Adrenal gland (tissue), 9 donors: ENCODE measurements at regions not wholly inside any gene's neighbourhood (a gene's known extent, or its start where the extent isn't known, plus 50 kb on each side); places are given as distances from the start of the nearest gene placed in this dataset.

Experiments
- DNase-seq, 7 donors: peaks; one replicate each; pipeline ENCODE4 v3.0.0-alpha.2; 2019 to 2020
- H3K27ac ChIP-seq, 5 donors: fragments of 200-600 bp; sonication (generic) in 4 of 5; 1 replicate in 3 of 5; 2 replicates in 2 of 5; pipeline versions ENCODE4 v1.5.1 to v1.8.0; 2016 to 2020; ENCODE audit warnings: mild to moderate bottlenecking in 1 of 5
- H3K27me3 ChIP-seq: fragments of 200-600 bp; 2 replicates; pipeline ENCODE4 v1.8.0; 2021
- H3K36me3 ChIP-seq, 2 donors: fragments of 200-600 bp; replicated peaks in 1 of 2; 1 replicate in 1 of 2; 2 replicates in 1 of 2; pipeline versions ENCODE4 v1.5.1 to v1.8.0; 2018 to 2022
- H3K4me1 ChIP-seq, 2 donors: fragments of 200-600 bp; replicated peaks in 1 of 2; 1 replicate in 1 of 2; 2 replicates in 1 of 2; pipeline versions ENCODE4 v1.5.1 to v1.8.0; 2018 to 2021
- H3K4me3 ChIP-seq, 4 donors: fragments of 200-600 bp; sonication (generic) in 3 of 4; one replicate each; pipeline ENCODE4 v1.5.1; 2016 to 2018
- H3K9me3 ChIP-seq, 3 donors: fragments of 200-600 bp; sonication (generic) in 1 of 3; replicated peaks in 1 of 3; 1 replicate in 2 of 3; 2 replicates in 1 of 3; pipeline versions ENCODE4 v1.5.1 to v1.8.0; 2016 to 2021
- CTCF ChIP-seq, 6 experiments: fragments of 450-650 bp in 4 of 6; fragments of 200-600 bp in 2 of 6; sonication (generic) in 1 of 6; IDR thresholded peaks; 1 replicate in 5 of 6; 2 replicates in 1 of 6; pipeline versions ENCODE4 v1.5.1 to v1.8.0; 2016 to 2021; ENCODE audit warnings: antibody characterized with exemption in 6 of 6, mild to moderate bottlenecking in 2 of 6, moderate library complexity in 1 of 6
- POLR2A ChIP-seq, 2 donors: fragments of 450-650 bp; IDR thresholded peaks; one replicate each; pipeline ENCODE4 v1.6.1; 2017; ENCODE audit warnings: antibody characterized with exemption in 2 of 2, mild to moderate bottlenecking in 2 of 2, moderate library complexity in 1 of 2
- WGBS, 4 donors: extraction: QIAGEN DNeasy Blood & Tissue Kit in 2 of 4; methylation state at CpG; one replicate each; pipeline versions ENCODE4 v1.1.5 to v1.1.7; 2013 to 2017; 5-methylcytosine and 5-hydroxymethylcytosine counted together
- intact Hi-C, 2 donors: fragments of 100-400 bp; cut with DNase I; formaldehyde crosslinking; loops; one replicate each; pipeline versions ENCODE4 v1.14.1 to v1.15.0; 2022 to 2023
- donor health status: healthy with polysubstance abuse.
- donor health status: Bipolar disorder and iron deficiency.
- donor health status: DM: yes; HTN: yes; CAD: no.
- donor health status: DM: no; HTN: no; CAD: no.
- donor health status: DM: no; HTN: no; CAD: no.

GRCh38 chr7:116436305-116436826 lies 63.2 kb upstream of the CAV2 start:
- WGBS, 4 donors: 73 to 94% (median 76%) methylated on average over 4 to 5 of the region's 5 CpGs
- Histone ChIP-seq H3K27ac (no peak overlapping the region), H3K4me1 (no peaks in the 10 kb centered on the region), H3K9me3 (no peaks in the 10 kb centered on the region), H3K27me3 (no peaks in the 10 kb centered on the region), H3K36me3 (no peaks in the 10 kb centered on the region), H3K4me3 (no peak overlapping the region)
- TF ChIP-seq CTCF (IDR thresholded peaks at IDR 0.05): no peak
- no peak for TF ChIP-seq POLR2A (IDR thresholded peaks at IDR 0.05)
- intact Hi-C loops: no loop called here
- no peak for DNase-seq

- H3K27me3 ChIP-seq: no peaks in the 10 kb centered on the region
- 60 to 88% (median 75%) methylated on average over 2 of the region's 2 CpGs for WGBS, 4 donors
- H3K4me1 ChIP-seq: no peaks in the 10 kb centered on the region
- DNase-seq: no peak
- H3K27ac ChIP-seq: no peak overlapping the region
- H3K36me3 ChIP-seq: no peaks in the 10 kb centered on the region
- H3K9me3 ChIP-seq: no peaks in the 10 kb centered on the region
- intact Hi-C loops: no loop called here
- no peak for TF ChIP-seq POLR2A (IDR thresholded peaks at IDR 0.05)
- TF ChIP-seq CTCF (IDR thresholded peaks at IDR 0.05): no peak
- H3K4me3 ChIP-seq: no peak overlapping the region
Observed at GRCh38 chr7:116438267-116438666, 61.3 kb upstream of the CAV2 start.

GRCh38 chr7:116439005-116439404 lies 60.5 kb upstream of the CAV2 start:
- Histone ChIP-seq H3K4me3 (no peak overlapping the region), H3K36me3 (no peaks in the 10 kb centered on the region), H3K27me3 (no peaks in the 10 kb centered on the region), H3K27ac (no peak overlapping the region), H3K4me1 (no peaks in the 10 kb centered on the region), H3K9me3 (no peaks in the 10 kb centered on the region)
- no peak for DNase-seq
- intact Hi-C loops: no loop called here
- TF ChIP-seq CTCF (IDR thresholded peaks at IDR 0.05) (no peak), POLR2A (IDR thresholded peaks at IDR 0.05) (no peak)
- 69 to 76% (median 73%) methylated on average over 1 of the region's 1 CpG for WGBS, 4 donors

- no peaks in the 10 kb centered on the region for H3K9me3 ChIP-seq
- no peak overlapping the region for H3K27ac ChIP-seq
- no peak overlapping the region for H3K4me3 ChIP-seq
- no peaks in the 10 kb centered on the region for H3K4me1 ChIP-seq
- no peaks in the 10 kb centered on the region for H3K27me3 ChIP-seq
- 73 to 78% (median 77%) methylated on average over 4 of the region's 4 CpGs for WGBS, 4 donors
- no peak for DNase-seq
- TF ChIP-seq POLR2A (IDR thresholded peaks at IDR 0.05) (no peak), CTCF (IDR thresholded peaks at IDR 0.05) (no peak)
- no peaks in the 10 kb centered on the region for H3K36me3 ChIP-seq
- intact Hi-C loops: no loop called here
Observed at GRCh38 chr7:116439841-116440549, 59.5 kb upstream of the CAV2 start.
